Chondrocyte (in vitro differentiated cells): ENCODE measurements at regions not wholly inside any gene's neighbourhood (a gene's known extent, or its start where the extent isn't known, plus 50 kb on each side); places are given as distances from the start of the nearest gene placed in this dataset.
A peak's percentile ranks its signal among the peaks of the same experiment; 100 is the strongest.

ENCODE experiments used
- DNase-seq: peaks from one replicate; pipeline ENCODE4 v3.0.0; 2021; ENCODE audit warnings: mixed read lengths, low spot score
- H3K27ac Mint-ChIP-seq: one replicate; pipeline ENCODE4 v1.8.0; 2021; ENCODE audit warnings: mild to moderate bottlenecking, moderate library complexity, mixed read lengths; ENCODE audit not compliant: unreplicated experiment
- H3K27me3 Mint-ChIP-seq: 2 replicates; pipeline ENCODE4 v1.8.0; 2021; ENCODE audit warnings: low read depth, mixed read lengths
- H3K36me3 Mint-ChIP-seq: 2 replicates; pipeline ENCODE4 v1.8.0; 2021; ENCODE audit warnings: low read depth, mixed read lengths
- H3K4me1 Mint-ChIP-seq: 2 replicates; pipeline ENCODE4 v1.8.0; 2021; ENCODE audit warnings: low read depth, mild to moderate bottlenecking, mixed read lengths
- H3K4me3 Mint-ChIP-seq: one replicate; pipeline ENCODE4 v1.8.0; 2021; ENCODE audit warnings: mild to moderate bottlenecking, moderate library complexity, mixed read lengths; ENCODE audit not compliant: unreplicated experiment
- H3K9me3 Mint-ChIP-seq: 2 replicates; pipeline ENCODE4 v1.8.0; 2021; ENCODE audit warnings: low read depth, mixed read lengths
- CTCF ChIP-seq: fragments of 200-600 bp; sonication (generic); IDR thresholded peaks from 2 replicates; pipeline ENCODE4 v1.5.0; 2021; ENCODE audit warnings: antibody characterized with exemption, mild to moderate bottlenecking, moderate library complexity

GRCh38 chr4:34939073-34939472, 1305.2 kb downstream of the ARAP2 start:
- no peak overlapping the region for H3K27ac Mint-ChIP-seq
- H3K27me3 Mint-ChIP-seq, result no peaks in the 10 kb centered on the region
- H3K4me3 Mint-ChIP-seq, result no peak overlapping the region
- no peaks in the 10 kb centered on the region for H3K36me3 Mint-ChIP-seq
- H3K9me3 Mint-ChIP-seq, result no peaks in the 10 kb centered on the region
- TF ChIP-seq CTCF, result no peak
- DNase-seq, result peak; percentile 81
- no peaks in the 10 kb centered on the region for H3K4me1 Mint-ChIP-seq

GRCh38 chr4:34943741-34944386, 1300.5 kb downstream of the ARAP2 start:
- Mint-ChIP-seq H3K36me3 (no peaks in the 10 kb centered on the region), H3K4me1 (no peaks in the 10 kb centered on the region), H3K9me3 (no peaks in the 10 kb centered on the region), H3K4me3 (no peak overlapping the region), H3K27ac (no peak overlapping the region), H3K27me3 (peaks cover 12% of the 10 kb centered on the region)
- TF ChIP-seq CTCF, result no peak
- DNase-seq, result no peak

GRCh38 chr4:34950926-34951325, 1293.4 kb downstream of the ARAP2 start:
- Mint-ChIP-seq H3K27me3 (no peaks in the 10 kb centered on the region), H3K9me3 (no peaks in the 10 kb centered on the region), H3K4me1 (peaks cover 4% of the 10 kb centered on the region), H3K27ac (no peak overlapping the region), H3K4me3 (no peak overlapping the region), H3K36me3 (no peaks in the 10 kb centered on the region)
- no peak for TF ChIP-seq CTCF
- no peak for DNase-seq

- Mint-ChIP-seq H3K4me3 (no peak overlapping the region), H3K36me3 (no peaks in the 10 kb centered on the region), H3K9me3 (no peaks in the 10 kb centered on the region), H3K4me1 (peaks cover 4% of the 10 kb centered on the region), H3K27ac (no peak overlapping the region), H3K27me3 (no peaks in the 10 kb centered on the region)
- no peak for TF ChIP-seq CTCF
- no peak for DNase-seq
These were observed 1291.0 kb downstream of the ARAP2 start for GRCh38 chr4:34953145-34953799.

- no peak for DNase-seq
- Mint-ChIP-seq H3K4me3 (no peak overlapping the region), H3K36me3 (no peaks in the 10 kb centered on the region), H3K9me3 (no peaks in the 10 kb centered on the region), H3K4me1 (no peaks in the 10 kb centered on the region), H3K27ac (no peak overlapping the region), H3K27me3 (no peaks in the 10 kb centered on the region)
- no peak for TF ChIP-seq CTCF
These were observed 1279.7 kb downstream of the ARAP2 start for GRCh38 chr4:34964613-34965012.
